ENCODE measurements at regions not wholly inside any gene's neighbourhood (a gene's known extent, or its start where the extent isn't known, plus 50 kb on each side); places are given as distances from the start of the nearest gene placed in this dataset.

- TF ChIP-seq CTCF (IDR thresholded peaks at IDR 0.05) (no peak), IRF2 (CRISPR knock-in tag; IDR thresholded peaks at IDR 0.05; ENCODE audit: borderline replicate concordance, low read depth) (no peak), ZNF425 (CRISPR knock-in tag; conservative IDR thresholded peaks at IDR 0.05) (no peak), ATF3 (CRISPR knock-in tag; conservative IDR thresholded peaks at IDR 0.05) (no peak), FOXK1 (CRISPR knock-in tag; IDR thresholded peaks at IDR 0.05) (no peak), HMGXB4 (CRISPR knock-in tag; IDR thresholded peaks at IDR 0.05) (no peak), ZNF138 (CRISPR knock-in tag; conservative IDR thresholded peaks at IDR 0.05) (no peak), USF2 (CRISPR knock-in tag; IDR thresholded peaks at IDR 0.05) (no peak), FOXP4 (CRISPR knock-in tag; IDR thresholded peaks at IDR 0.05) (no peak)
Observed at GRCh38 chr2:38141501-38141900, 65.5 kb upstream of the CYP1B1 start.
